Keratinocyte (primary cell): ENCODE measurements at regions not wholly inside any gene's neighbourhood (a gene's known extent, or its start where the extent isn't known, plus 50 kb on each side); places are given as distances from the start of the nearest gene placed in this dataset.

Source experiments
- CTCF ChIP-seq, 3 experiments: IDR thresholded peaks in 1 of 3; conservative IDR thresholded peaks in 1 of 3; optimal IDR thresholded peaks in 1 of 3; 2 replicates in 2 of 3; 3 replicates in 1 of 3; pipeline versions ENCODE3 to v1.5.1; 2011; ENCODE audit warnings: low read length in 3 of 3, mild to moderate bottlenecking in 3 of 3, moderate library complexity in 2 of 3, control low read depth in 1 of 3, inconsistent platforms in 1 of 3; ENCODE audit not compliant: insufficient read depth in 2 of 3; ENCODE audit errors: extremely low read depth in 1 of 3
- EZH2 ChIP-seq: IDR thresholded peaks from one replicate; pipeline ENCODE4 v1.6.1; 2012; ENCODE audit warnings: inconsistent platforms, mild to moderate bottlenecking, low read length, moderate library complexity

- TF ChIP-seq CTCF (optimal IDR thresholded peaks at IDR 0.05 in 1 of 3, IDR thresholded peaks at IDR 0.05 in 1 of 3, conservative IDR thresholded peaks at IDR 0.05 in 1 of 3; ENCODE audit: extremely low read depth in 1 of 3, insufficient read depth in 2 of 3, low read length in 3 of 3) (no peak), EZH2 (no peak)
Observed at GRCh38 chr2:125073440-125073839, 1048.4 kb downstream of the CNTNAP5 start.
